Panc1 (cell line): ENCODE measurements at regions not wholly inside any gene's neighbourhood (a gene's known extent, or its start where the extent isn't known, plus 50 kb on each side); places are given as distances from the start of the nearest gene placed in this dataset.

ENCODE experiments used
- CTCF ChIP-seq: fragments of 450-650 bp; IDR thresholded peaks from 2 replicates; pipeline ENCODE4 v1.5.1; 2017; ENCODE audit warnings: mild to moderate bottlenecking
- POLR2AphosphoS5 ChIP-seq: IDR thresholded peaks from 2 replicates; pipeline ENCODE4 v1.6.1; 2012; ENCODE audit warnings: mild to moderate bottlenecking, low read depth, low read length, moderate library complexity
- REST ChIP-seq, 2 experiments: IDR thresholded peaks; 2 replicates each; pipeline ENCODE4 v1.6.1; 2011 to 2012; ENCODE audit warnings: low read depth in 2 of 2, control low read depth in 1 of 2, low read length in 1 of 2, mild to moderate bottlenecking in 1 of 2, moderate library complexity in 1 of 2; ENCODE audit not compliant: insufficient read depth in 1 of 2
- SIN3A ChIP-seq: IDR thresholded peaks from 2 replicates; pipeline ENCODE4 v1.6.1; 2012; ENCODE audit warnings: low read depth, mild to moderate bottlenecking, low read length, moderate library complexity, borderline replicate concordance; ENCODE audit not compliant: insufficient read depth
- TCF7L2 ChIP-seq: IDR thresholded peaks from 2 replicates; pipeline ENCODE4 v1.6.1; 2011; ENCODE audit warnings: mild to moderate bottlenecking, low read depth, low read length, inconsistent platforms

GRCh38 chr17:63170795-63171194, 204.8 kb downstream of the TANC2 start:
- TF ChIP-seq CTCF (no peak), POLR2AphosphoS5 (no peak), TCF7L2 (no peak), SIN3A (no peak), REST (IDR thresholded peaks at IDR 0.05; ENCODE audit: insufficient read depth in 1 of 2, low read depth in 2 of 2, low read length in 1 of 2) (no peak)
